HEK293 (cell line): ENCODE measurements at regions not wholly inside any gene's neighbourhood (a gene's known extent, or its start where the extent isn't known, plus 50 kb on each side); places are given as distances from the start of the nearest gene placed in this dataset.

Experiments used
- CTCF ChIA-PET: fragments of 350-600 bp; formaldehyde crosslinking; extraction: SDS; loops from one replicate; lab custom pipeline; 2021; ENCODE audit warnings: antibody characterized with exemption; lab: Yijun Ruan, JAX
- POLR2A ChIA-PET: fragments of 300-600 bp; formaldehyde crosslinking; extraction: SDS; loops from one replicate; lab custom pipeline; 2020; ENCODE audit warnings: antibody characterized with exemption, inconsistent platforms; lab: Yijun Ruan, JAX
- H3K27ac ChIP-seq: fragments of 200-500 bp; sonication (Bioruptor generic); 2 replicates; pipeline ENCODE4 v1.5.1; 2014; ENCODE audit warnings: low read depth, low read length, control low read depth, inconsistent platforms; ENCODE audit errors: extremely low read depth
- H3K36me3 ChIP-seq, 2 experiments: fragments of 200-500 bp in 1 of 2; sonication (Bioruptor generic) in 1 of 2; 1 replicate in 1 of 2; 2 replicates in 1 of 2; pipeline ENCODE4 v1.5.1; 2014 to 2017; ENCODE audit warnings: inconsistent platforms in 2 of 2, low read length in 2 of 2; ENCODE audit not compliant: control insufficient read depth in 2 of 2, insufficient read depth in 1 of 2
- H3K4me1 ChIP-seq: fragments of 200-500 bp; sonication (Bioruptor generic); 2 replicates; pipeline ENCODE4 v1.5.1; 2014; ENCODE audit warnings: mild to moderate bottlenecking, low read length, inconsistent platforms; ENCODE audit not compliant: control insufficient read depth, insufficient read depth
- H3K4me3 ChIP-seq: 2 replicates; pipeline ENCODE4 v1.5.1; 2011; ENCODE audit warnings: low read depth, mild to moderate bottlenecking, control low read depth, low read length, moderate library complexity
- H3K9me3 ChIP-seq: fragments of 200-500 bp; sonication (Bioruptor generic); 2 replicates; pipeline ENCODE4 v1.5.1; 2014; ENCODE audit warnings: low read depth, low read length, inconsistent platforms; ENCODE audit not compliant: control insufficient read depth, insufficient read depth
- INSM2 ChIP-seq: fragments of 450-650 bp; formaldehyde crosslinking; IDR thresholded peaks from 2 replicates; pipeline ENCODE4 v1.5.1; 2016; ENCODE audit warnings: missing biosample characterization, missing genetic modification characterization
- KLF7 ChIP-seq: fragments of 450-650 bp; formaldehyde crosslinking; IDR thresholded peaks from 2 replicates; pipeline ENCODE4 v1.5.1; 2016; ENCODE audit warnings: missing biosample characterization, missing genetic modification characterization, borderline replicate concordance
- TCF7L2 ChIP-seq: IDR thresholded peaks from 2 replicates; pipeline ENCODE4 v1.6.1; 2011; ENCODE audit warnings: low read depth, mild to moderate bottlenecking, inconsistent platforms, low read length, moderate library complexity, borderline replicate concordance
- ZBTB8A ChIP-seq: fragments of 450-650 bp; formaldehyde crosslinking; IDR thresholded peaks from 2 replicates; pipeline ENCODE4 v1.5.1; 2016; ENCODE audit warnings: missing biosample characterization, missing genetic modification characterization
- ZFHX2 ChIP-seq: fragments of 450-650 bp; formaldehyde crosslinking; conservative IDR thresholded peaks from 2 replicates; pipeline ENCODE4 v1.5.1; 2016; ENCODE audit warnings: missing biosample characterization, missing genetic modification characterization
- ZFP3 ChIP-seq: fragments of 450-650 bp; formaldehyde crosslinking; IDR thresholded peaks from 2 replicates; pipeline ENCODE4 v1.5.1; 2016; ENCODE audit warnings: low read depth, missing biosample characterization, missing genetic modification characterization
- ZFP37 ChIP-seq: fragments of 450-650 bp; formaldehyde crosslinking; IDR thresholded peaks from 2 replicates; pipeline ENCODE4 v1.5.1; 2016; ENCODE audit warnings: missing biosample characterization, missing genetic modification characterization
- ZNF138 ChIP-seq: fragments of 450-650 bp; formaldehyde crosslinking; IDR thresholded peaks from 2 replicates; pipeline ENCODE4 v1.5.1; 2016; ENCODE audit warnings: missing biosample characterization, missing genetic modification characterization, borderline replicate concordance
- ZNF211 ChIP-seq: fragments of 450-650 bp; formaldehyde crosslinking; IDR thresholded peaks from 2 replicates; pipeline ENCODE4 v1.5.1; 2016; ENCODE audit warnings: low read depth, missing biosample characterization, missing genetic modification characterization
- ZNF274 ChIP-seq, 2 experiments: fragments of 200-500 bp in 1 of 2; fragments of 450-650 bp in 1 of 2; sonication (Bioruptor generic) in 1 of 2; formaldehyde crosslinking in 1 of 2; IDR thresholded peaks; 2 replicates each; pipeline versions ENCODE4 v1.5.1 to v1.6.1; 2014 to 2016; ENCODE audit warnings: borderline replicate concordance in 1 of 2, inconsistent platforms in 1 of 2, low read length in 1 of 2, missing biosample characterization in 1 of 2, missing genetic modification characterization in 1 of 2
- ZNF366 ChIP-seq: fragments of 450-650 bp; formaldehyde crosslinking; conservative IDR thresholded peaks from 2 replicates; pipeline ENCODE4 v1.5.1; 2016; ENCODE audit warnings: missing biosample characterization, missing genetic modification characterization
- ZNF510 ChIP-seq: fragments of 450-650 bp; formaldehyde crosslinking; IDR thresholded peaks from 2 replicates; pipeline ENCODE4 v1.5.1; 2018; ENCODE audit warnings: mild to moderate bottlenecking, missing genetic modification characterization, missing biosample characterization; ENCODE audit not compliant: insufficient replicate concordance
- ZNF514 ChIP-seq: fragments of 450-650 bp; formaldehyde crosslinking; IDR thresholded peaks from 2 replicates; pipeline ENCODE4 v1.5.1; 2016; ENCODE audit warnings: missing biosample characterization, missing genetic modification characterization
- ZNF560 ChIP-seq: fragments of 450-650 bp; formaldehyde crosslinking; IDR thresholded peaks from 2 replicates; pipeline ENCODE4 v1.5.1; 2017; ENCODE audit warnings: missing biosample characterization, missing genetic modification characterization, borderline replicate concordance
- ZNF600 ChIP-seq: fragments of 450-650 bp; formaldehyde crosslinking; IDR thresholded peaks from 2 replicates; pipeline ENCODE4 v1.5.1; 2016; ENCODE audit warnings: missing biosample characterization, missing genetic modification characterization
- ZNF664 ChIP-seq: fragments of 450-650 bp; formaldehyde crosslinking; IDR thresholded peaks from 2 replicates; pipeline ENCODE4 v1.5.1; 2016; ENCODE audit warnings: missing biosample characterization, missing genetic modification characterization
- ZNF792 ChIP-seq: fragments of 450-650 bp; formaldehyde crosslinking; IDR thresholded peaks from 2 replicates; pipeline ENCODE4 v1.5.1; 2016; ENCODE audit warnings: missing biosample characterization, missing genetic modification characterization
- ZSCAN5A ChIP-seq: fragments of 450-650 bp; formaldehyde crosslinking; IDR thresholded peaks from 2 replicates; pipeline ENCODE4 v1.5.1; 2016; ENCODE audit warnings: missing biosample characterization, missing genetic modification characterization
- ZXDB ChIP-seq: fragments of 450-650 bp; formaldehyde crosslinking; IDR thresholded peaks from 2 replicates; pipeline ENCODE4 v1.5.1; 2016; ENCODE audit warnings: missing biosample characterization, missing genetic modification characterization
- TF ChIP-seq, protein P1 (sequence below): fragments of 450-650 bp; formaldehyde crosslinking; IDR thresholded peaks from 2 replicates; pipeline ENCODE4 v1.5.1; 2016; ENCODE audit warnings: missing biosample characterization, missing genetic modification characterization, low read depth
- TF ChIP-seq, protein P2 (sequence below): fragments of 450-650 bp; formaldehyde crosslinking; IDR thresholded peaks from 2 replicates; pipeline ENCODE4 v1.5.1; 2017; ENCODE audit warnings: missing biosample characterization, missing genetic modification characterization
- TF ChIP-seq, protein P3 (sequence below): fragments of 450-650 bp; formaldehyde crosslinking; IDR thresholded peaks from 2 replicates; pipeline ENCODE4 v1.5.1; 2016; ENCODE audit warnings: missing biosample characterization, missing genetic modification characterization

- no peak for TF ChIP-seq ZNF514 (tag by site-specific recombination)
- TF ChIP-seq ZFP3 (tag by site-specific recombination), result no peak
- no peak for TF ChIP-seq ZNF600
- TF ChIP-seq, protein P1, sequence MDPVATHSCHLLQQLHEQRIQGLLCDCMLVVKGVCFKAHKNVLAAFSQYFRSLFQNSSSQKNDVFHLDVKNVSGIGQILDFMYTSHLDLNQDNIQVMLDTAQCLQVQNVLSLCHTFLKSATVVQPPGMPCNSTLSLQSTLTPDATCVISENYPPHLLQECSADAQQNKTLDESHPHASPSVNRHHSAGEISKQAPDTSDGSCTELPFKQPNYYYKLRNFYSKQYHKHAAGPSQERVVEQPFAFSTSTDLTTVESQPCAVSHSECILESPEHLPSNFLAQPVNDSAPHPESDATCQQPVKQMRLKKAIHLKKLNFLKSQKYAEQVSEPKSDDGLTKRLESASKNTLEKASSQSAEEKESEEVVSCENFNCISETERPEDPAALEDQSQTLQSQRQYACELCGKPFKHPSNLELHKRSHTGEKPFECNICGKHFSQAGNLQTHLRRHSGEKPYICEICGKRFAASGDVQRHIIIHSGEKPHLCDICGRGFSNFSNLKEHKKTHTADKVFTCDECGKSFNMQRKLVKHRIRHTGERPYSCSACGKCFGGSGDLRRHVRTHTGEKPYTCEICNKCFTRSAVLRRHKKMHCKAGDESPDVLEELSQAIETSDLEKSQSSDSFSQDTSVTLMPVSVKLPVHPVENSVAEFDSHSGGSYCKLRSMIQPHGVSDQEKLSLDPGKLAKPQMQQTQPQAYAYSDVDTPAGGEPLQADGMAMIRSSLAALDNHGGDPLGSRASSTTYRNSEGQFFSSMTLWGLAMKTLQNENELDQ, result no peak
- TF ChIP-seq ZNF274 (IDR thresholded peaks at IDR 0.05; ENCODE audit: low read length), result no peak
- no peak for TF ChIP-seq ZNF274 (tag by site-specific recombination; IDR thresholded peaks at IDR 0.05; ENCODE audit: borderline replicate concordance)
- TF ChIP-seq INSM2, result no peak
- no peak for TF ChIP-seq ZFP37 (tag by site-specific recombination)
- TF ChIP-seq, all 188 proteins: peak for 0
These were observed 1193.5 kb downstream of the DTWD2 start (continued) for GRCh38 chr5:117794847-117795246.

GRCh38 chr5:117793963-117794362 lies 1194.4 kb downstream of the DTWD2 start:
- ChIA-PET POLR2A (no interaction called here), CTCF (no interaction called here)
- no peaks in the 10 kb centered on the region for H3K4me1 ChIP-seq
- no peak overlapping the region for H3K4me3 ChIP-seq
- H3K9me3 ChIP-seq, result no peaks in the 10 kb centered on the region
- TF ChIP-seq ZFHX2 (tag by site-specific recombination), result no peak
- no peak for TF ChIP-seq ZNF510
- TF ChIP-seq ZXDB (tag by site-specific recombination), result no peak
- no peak for TF ChIP-seq ZNF664 (tag by site-specific recombination)
- TF ChIP-seq, protein P2, sequence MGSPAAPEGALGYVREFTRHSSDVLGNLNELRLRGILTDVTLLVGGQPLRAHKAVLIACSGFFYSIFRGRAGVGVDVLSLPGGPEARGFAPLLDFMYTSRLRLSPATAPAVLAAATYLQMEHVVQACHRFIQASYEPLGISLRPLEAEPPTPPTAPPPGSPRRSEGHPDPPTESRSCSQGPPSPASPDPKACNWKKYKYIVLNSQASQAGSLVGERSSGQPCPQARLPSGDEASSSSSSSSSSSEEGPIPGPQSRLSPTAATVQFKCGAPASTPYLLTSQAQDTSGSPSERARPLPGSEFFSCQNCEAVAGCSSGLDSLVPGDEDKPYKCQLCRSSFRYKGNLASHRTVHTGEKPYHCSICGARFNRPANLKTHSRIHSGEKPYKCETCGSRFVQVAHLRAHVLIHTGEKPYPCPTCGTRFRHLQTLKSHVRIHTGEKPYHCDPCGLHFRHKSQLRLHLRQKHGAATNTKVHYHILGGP (tag by site-specific recombination), result no peak
- no peak for TF ChIP-seq ZSCAN5A (tag by site-specific recombination)
- no peak for TF ChIP-seq ZNF792 (tag by site-specific recombination)
- TF ChIP-seq KLF7 (tag by site-specific recombination), result no peak
- TF ChIP-seq ZNF211 (tag by site-specific recombination), result no peak
- no peak for TF ChIP-seq ZNF138 (tag by site-specific recombination)
- no peak for TF ChIP-seq ZNF366 (tag by site-specific recombination)
- no peak for TF ChIP-seq TCF7L2
- TF ChIP-seq ZNF560, result no peak
- no peak for TF ChIP-seq ZBTB8A (tag by site-specific recombination)
- TF ChIP-seq, protein P3, sequence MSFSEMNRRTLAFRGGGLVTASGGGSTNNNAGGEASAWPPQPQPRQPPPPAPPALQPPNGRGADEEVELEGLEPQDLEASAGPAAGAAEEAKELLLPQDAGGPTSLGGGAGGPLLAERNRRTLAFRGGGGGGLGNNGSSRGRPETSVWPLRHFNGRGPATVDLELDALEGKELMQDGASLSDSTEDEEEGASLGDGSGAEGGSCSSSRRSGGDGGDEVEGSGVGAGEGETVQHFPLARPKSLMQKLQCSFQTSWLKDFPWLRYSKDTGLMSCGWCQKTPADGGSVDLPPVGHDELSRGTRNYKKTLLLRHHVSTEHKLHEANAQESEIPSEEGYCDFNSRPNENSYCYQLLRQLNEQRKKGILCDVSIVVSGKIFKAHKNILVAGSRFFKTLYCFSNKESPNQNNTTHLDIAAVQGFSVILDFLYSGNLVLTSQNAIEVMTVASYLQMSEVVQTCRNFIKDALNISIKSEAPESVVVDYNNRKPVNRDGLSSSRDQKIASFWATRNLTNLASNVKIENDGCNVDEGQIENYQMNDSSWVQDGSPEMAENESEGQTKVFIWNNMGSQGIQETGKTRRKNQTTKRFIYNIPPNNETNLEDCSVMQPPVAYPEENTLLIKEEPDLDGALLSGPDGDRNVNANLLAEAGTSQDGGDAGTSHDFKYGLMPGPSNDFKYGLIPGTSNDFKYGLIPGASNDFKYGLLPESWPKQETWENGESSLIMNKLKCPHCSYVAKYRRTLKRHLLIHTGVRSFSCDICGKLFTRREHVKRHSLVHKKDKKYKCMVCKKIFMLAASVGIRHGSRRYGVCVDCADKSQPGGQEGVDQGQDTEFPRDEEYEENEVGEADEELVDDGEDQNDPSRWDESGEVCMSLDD (tag by site-specific recombination), result no peak
- H3K27ac ChIP-seq, result no peak overlapping the region
- H3K36me3 ChIP-seq, result no peaks in the 10 kb centered on the region
